Large intestine (tissue), 3 donors: ENCODE measurements at regions not wholly inside any gene's neighbourhood (a gene's known extent, or its start where the extent isn't known, plus 50 kb on each side); places are given as distances from the start of the nearest gene placed in this dataset.

Source experiments
- DNase-seq, 2 donors: peaks; one replicate each; pipeline versions ENCODE4 v3.0.0 to v3.0.0-alpha.2; 2013
- H3K27ac ChIP-seq: one replicate; pipeline ENCODE4 v1.5.1; 2013; ENCODE audit warnings: low read length
- H3K27me3 ChIP-seq: 2 replicates; pipeline ENCODE4 v1.6.1; 2013; ENCODE audit warnings: low read length; ENCODE audit not compliant: control insufficient read depth, insufficient read depth
- H3K36me3 ChIP-seq: 2 replicates; pipeline ENCODE4 v1.6.1; 2013; ENCODE audit warnings: low read length; ENCODE audit not compliant: control insufficient read depth, insufficient read depth
- H3K4me1 ChIP-seq: one replicate; pipeline ENCODE4 v1.6.1; 2013; ENCODE audit warnings: low read length; ENCODE audit not compliant: control insufficient read depth, insufficient read depth
- H3K4me3 ChIP-seq: one replicate; pipeline ENCODE4 v1.5.1; 2013; ENCODE audit warnings: low read length
- H3K9me3 ChIP-seq: one replicate; pipeline ENCODE4 v1.6.1; 2013; ENCODE audit warnings: mild to moderate bottlenecking, low read depth, low read length, moderate library complexity; ENCODE audit not compliant: control insufficient read depth
- WGBS: methylation state at CpG from one replicate; pipeline ENCODE4 v1.1.5; 2013; ENCODE audit warnings: low lambda C conversion rate; ENCODE audit not compliant: insufficient coverage; 5-methylcytosine and 5-hydroxymethylcytosine counted together

DNA sequence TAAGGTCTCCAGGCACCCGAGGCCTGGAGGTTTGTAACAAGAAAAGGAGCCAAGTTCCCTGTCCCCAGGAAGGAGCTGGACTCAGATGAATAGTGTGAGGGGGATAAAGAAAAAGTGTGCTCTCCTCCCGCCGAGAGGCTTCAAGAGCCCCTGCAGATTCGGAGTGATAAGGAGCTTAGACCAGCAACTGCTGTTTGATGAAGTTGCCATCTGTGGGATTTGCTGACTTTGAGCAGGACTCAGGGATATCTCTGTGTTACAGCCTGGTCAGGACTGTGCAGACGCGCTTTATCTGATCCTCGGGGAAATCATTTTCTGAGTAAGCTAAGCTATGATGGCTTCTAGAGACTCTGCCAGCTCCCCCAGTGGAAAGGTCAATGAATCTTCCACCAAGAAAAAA lies 1017.0 kb downstream of the TBC1D22A start:
- WGBS, result no CpG with 5 or more reads among the region's 7 CpGs
- no peak for DNase-seq
- H3K27ac ChIP-seq, result no peak overlapping the region
- H3K36me3 ChIP-seq, result no peaks in the 10 kb centered on the region
- H3K27me3 ChIP-seq, result no peaks in the 10 kb centered on the region
- no peak overlapping the region for H3K4me3 ChIP-seq
- peaks cover 6% of the 10 kb centered on the region for H3K9me3 ChIP-seq
- no peaks in the 10 kb centered on the region for H3K4me1 ChIP-seq

DNA sequence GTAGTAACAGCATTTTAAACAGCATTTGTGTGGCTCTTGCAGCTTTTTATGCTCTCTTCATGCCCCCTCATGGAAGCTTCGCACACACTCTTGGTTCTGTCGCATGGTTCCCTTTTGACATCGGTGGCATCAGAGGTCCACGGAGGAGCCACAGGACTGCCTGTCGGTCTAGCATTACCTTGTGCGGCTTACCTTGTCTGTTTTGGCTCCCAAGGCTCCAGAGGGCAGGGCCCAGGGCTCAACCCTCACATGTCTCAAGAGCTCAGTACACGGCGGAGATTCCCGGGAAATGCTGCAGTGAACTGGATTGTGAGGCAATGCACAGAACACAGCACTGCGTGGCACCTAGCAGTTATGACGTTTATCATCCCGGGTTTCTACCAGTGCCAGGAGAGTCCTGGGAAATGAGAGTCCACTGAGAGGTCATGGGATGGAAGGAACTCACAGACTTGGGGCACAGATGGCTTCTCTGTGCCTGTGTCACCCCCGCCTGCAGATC lies 1015.8 kb downstream of the TBC1D22A start:
- Histone ChIP-seq H3K27ac (no peak overlapping the region), H3K4me3 (no peak overlapping the region), H3K9me3 (no peaks in the 10 kb centered on the region), H3K4me1 (no peaks in the 10 kb centered on the region), H3K36me3 (no peaks in the 10 kb centered on the region), H3K27me3 (no peaks in the 10 kb centered on the region)
- DNase-seq, result no peak
- WGBS, result no CpG with 5 or more reads among the region's 13 CpGs

DNA sequence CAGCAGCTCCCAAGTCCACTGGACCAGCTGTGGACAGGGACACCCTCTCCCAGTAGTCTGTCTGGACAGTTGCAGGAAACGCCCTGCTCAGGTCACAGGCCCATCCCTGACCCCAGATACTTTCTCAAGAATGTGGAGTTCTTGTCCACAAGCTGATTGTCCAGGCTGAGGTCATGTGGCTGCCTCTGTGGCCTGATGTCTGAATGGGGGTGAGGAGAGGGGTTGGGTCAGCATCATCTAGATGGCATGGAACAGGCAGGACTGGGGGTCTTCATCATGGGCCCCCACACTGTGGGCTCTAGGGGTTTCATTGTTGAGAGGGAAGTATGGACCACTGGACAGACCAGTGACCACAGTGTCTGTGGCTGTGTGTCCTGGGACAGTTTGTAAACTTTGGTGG lies 1015.0 kb downstream of the TBC1D22A start:
- whole genome bisulfite sequencing, result no CpG with 5 or more reads among the region's 1 CpG
- Histone ChIP-seq H3K36me3 (no peaks in the 10 kb centered on the region), H3K9me3 (no peaks in the 10 kb centered on the region), H3K27me3 (no peaks in the 10 kb centered on the region), H3K4me1 (no peaks in the 10 kb centered on the region), H3K4me3 (no peak overlapping the region), H3K27ac (no peak overlapping the region)
- DNase-seq, result no peak

DNA sequence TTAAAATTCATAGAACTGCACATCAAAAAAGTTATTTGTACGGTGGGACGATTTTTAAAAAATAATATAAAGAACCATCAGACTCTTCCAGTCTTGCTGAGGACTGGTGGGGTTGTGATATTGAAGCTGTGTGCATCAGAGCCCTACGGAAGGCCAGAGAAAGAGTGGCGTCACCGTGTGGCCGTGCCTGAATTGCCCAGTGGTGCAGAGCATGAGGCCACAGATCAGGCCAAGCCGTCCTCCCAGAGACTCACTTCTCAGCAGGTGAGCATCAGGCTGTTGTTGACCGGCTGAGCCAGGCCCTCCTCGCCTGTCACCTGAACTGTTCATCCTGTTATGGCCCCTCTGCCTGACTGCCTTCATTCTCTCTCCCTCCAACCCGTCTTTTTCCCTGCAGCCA lies 1013.9 kb downstream of the TBC1D22A start:
- no peak for DNase-seq
- 88% methylated on average over 3 of the region's 10 CpGs for WGBS

DNA sequence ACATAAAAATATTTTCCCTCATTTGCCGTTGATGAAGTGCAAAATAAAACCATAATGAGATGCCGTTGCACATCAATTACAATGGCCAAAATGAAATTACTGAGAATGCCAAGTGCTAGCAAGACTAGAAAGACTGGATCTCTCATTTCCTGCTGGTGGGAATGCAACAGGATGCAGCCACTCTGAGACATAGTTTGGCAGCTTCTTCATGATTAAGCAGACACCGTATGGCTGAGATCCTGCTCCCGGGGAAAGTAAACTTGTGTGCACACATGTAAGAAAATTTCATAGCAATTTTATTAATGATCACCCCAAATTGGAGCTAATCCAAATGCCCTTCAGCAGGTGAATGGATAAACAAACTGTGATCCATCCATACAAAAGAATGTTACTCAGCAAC lies 1013.2 kb downstream of the TBC1D22A start:
- Histone ChIP-seq H3K9me3 (no peaks in the 10 kb centered on the region), H3K4me3 (no peak overlapping the region), H3K27ac (no peak overlapping the region), H3K27me3 (no peaks in the 10 kb centered on the region), H3K36me3 (no peaks in the 10 kb centered on the region), H3K4me1 (no peaks in the 10 kb centered on the region)
- WGBS, result 85% methylated on average over 2 of the region's 4 CpGs
- DNase-seq, result no peak

More for the DNA sequence above, 1013.9 kb downstream of the TBC1D22A start:
- Histone ChIP-seq H3K36me3 (no peaks in the 10 kb centered on the region), H3K9me3 (no peaks in the 10 kb centered on the region), H3K27me3 (no peaks in the 10 kb centered on the region), H3K4me1 (no peaks in the 10 kb centered on the region), H3K27ac (no peak overlapping the region), H3K4me3 (no peak overlapping the region)

DNA sequence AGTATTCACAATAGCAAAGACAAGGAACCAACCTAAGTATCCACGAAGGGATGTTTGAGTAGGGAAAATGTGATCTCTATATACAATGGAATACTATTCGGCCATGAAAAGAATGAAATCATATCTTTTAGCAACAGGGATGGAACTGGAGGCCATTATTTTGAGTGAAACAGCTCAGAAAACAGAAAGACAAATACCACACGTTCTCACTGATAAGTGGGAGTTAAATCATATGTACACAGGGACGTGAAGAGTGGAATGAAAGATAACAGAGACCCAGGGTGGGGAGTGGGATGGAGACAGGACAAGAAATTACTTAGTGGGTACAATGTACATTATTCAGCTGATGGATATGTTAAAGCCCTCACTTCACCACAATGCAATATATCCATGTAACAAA lies 1012.7 kb downstream of the TBC1D22A start:
- DNase-seq, result no peak
- Histone ChIP-seq H3K4me1 (no peaks in the 10 kb centered on the region), H3K27me3 (no peaks in the 10 kb centered on the region), H3K9me3 (no peaks in the 10 kb centered on the region), H3K4me3 (no peak overlapping the region), H3K27ac (no peak overlapping the region), H3K36me3 (no peaks in the 10 kb centered on the region)
- WGBS, result 63% methylated on average over 2 of the region's 4 CpGs

DNA sequence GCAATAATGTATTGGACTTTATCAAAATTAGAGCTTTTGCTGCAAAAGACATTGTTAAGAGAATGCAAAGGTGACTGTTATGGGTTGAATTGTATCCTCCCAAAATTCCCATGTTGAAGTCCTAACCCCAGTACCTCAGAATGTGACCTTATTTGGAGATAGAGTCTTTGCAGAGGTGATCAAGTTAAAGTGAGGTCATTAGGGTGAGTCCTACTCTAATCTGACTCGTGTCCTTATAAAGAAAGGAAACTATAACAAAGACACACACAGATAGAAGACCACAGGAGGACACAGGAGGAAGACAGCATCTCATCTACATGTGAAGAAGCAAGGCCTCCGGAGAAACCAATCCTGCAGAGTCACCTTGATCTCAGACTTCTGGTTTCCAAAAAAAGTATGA lies 1011.2 kb downstream of the TBC1D22A start:
- no peaks in the 10 kb centered on the region for H3K36me3 ChIP-seq
- H3K27me3 ChIP-seq, result no peaks in the 10 kb centered on the region
- no peaks in the 10 kb centered on the region for H3K9me3 ChIP-seq
- no CpG with 5 or more reads among the region's 2 CpGs for WGBS
- H3K27ac ChIP-seq, result no peak overlapping the region
- H3K4me1 ChIP-seq, result no peaks in the 10 kb centered on the region
- no peak overlapping the region for H3K4me3 ChIP-seq
- no peak for DNase-seq

DNA sequence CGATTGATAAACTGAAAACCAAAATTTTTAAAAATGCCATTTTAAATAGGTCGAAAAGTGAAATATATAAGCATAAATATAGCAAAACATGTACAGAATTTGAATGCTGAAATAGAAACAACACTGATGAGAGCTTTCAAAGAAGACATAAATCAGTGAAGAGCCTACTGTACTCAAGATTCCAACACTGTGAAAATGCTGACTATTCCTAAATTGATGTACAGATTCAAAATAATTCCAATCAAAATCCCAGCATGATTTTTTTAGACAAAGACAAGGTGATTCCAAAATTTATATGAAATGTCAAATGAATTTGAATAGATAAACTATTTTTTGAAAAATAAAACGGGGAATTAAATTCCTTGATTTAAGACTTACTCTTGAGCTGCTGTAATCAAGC lies 1010.4 kb downstream of the TBC1D22A start:
- no peaks in the 10 kb centered on the region for H3K9me3 ChIP-seq
- no peak overlapping the region for H3K4me3 ChIP-seq
- H3K27me3 ChIP-seq, result no peaks in the 10 kb centered on the region
- no peak for DNase-seq
- no peaks in the 10 kb centered on the region for H3K36me3 ChIP-seq
- H3K4me1 ChIP-seq, result no peaks in the 10 kb centered on the region
- H3K27ac ChIP-seq, result no peak overlapping the region
- 84% methylated on average over 3 of the region's 3 CpGs for WGBS

DNA sequence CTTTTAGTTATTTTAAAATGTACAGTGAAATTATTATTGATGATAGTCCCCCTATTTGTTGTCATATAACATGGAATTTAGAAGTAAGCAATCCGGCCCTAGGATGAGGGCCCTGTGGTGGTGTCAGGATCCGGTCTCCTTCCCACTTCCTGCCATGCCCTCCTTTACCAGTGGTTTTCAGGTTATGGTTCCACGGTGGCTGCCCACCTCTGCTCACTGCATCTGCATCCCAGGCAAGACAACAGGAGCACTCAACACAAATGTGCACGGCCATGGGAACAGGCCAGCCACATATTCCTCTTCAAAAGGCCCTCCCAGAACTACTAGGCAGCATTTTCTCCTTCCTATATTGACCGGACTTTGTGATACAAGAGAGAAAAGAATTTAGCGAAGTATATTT lies 1007.2 kb downstream of the TBC1D22A start:
- H3K4me3 ChIP-seq, result no peak overlapping the region
- H3K4me1 ChIP-seq, result no peaks in the 10 kb centered on the region
- H3K27ac ChIP-seq, result no peak overlapping the region
- WGBS, result no CpG with 5 or more reads among the region's 6 CpGs
- H3K36me3 ChIP-seq, result no peaks in the 10 kb centered on the region
- H3K9me3 ChIP-seq, result no peaks in the 10 kb centered on the region
- H3K27me3 ChIP-seq, result no peaks in the 10 kb centered on the region
- no peak for DNase-seq

DNA sequence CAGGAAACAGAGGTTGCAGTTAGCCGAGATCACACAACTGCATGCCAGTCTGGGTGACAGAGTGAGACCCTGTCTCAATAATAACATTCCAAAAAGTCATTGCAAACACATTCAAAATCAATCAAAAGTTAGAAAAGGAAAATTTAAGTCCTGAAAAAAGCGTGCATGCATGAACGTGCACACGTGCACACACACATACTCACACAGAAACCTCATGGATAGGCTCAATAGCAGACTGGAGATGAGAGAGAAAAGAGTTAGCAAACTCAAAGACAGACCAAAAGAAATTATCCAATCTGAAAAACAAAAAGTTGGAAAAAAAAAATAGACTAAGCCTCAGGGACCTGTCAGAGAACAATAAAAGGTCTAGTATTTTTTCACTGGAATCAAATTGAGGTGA lies 1005.6 kb downstream of the TBC1D22A start:
- H3K36me3 ChIP-seq, result no peaks in the 10 kb centered on the region
- no peaks in the 10 kb centered on the region for H3K4me1 ChIP-seq
- H3K27ac ChIP-seq, result no peak overlapping the region
- 90% methylated on average over 3 of the region's 4 CpGs for WGBS
- H3K9me3 ChIP-seq, result no peaks in the 10 kb centered on the region
- no peak overlapping the region for H3K4me3 ChIP-seq
- no peak for DNase-seq
- H3K27me3 ChIP-seq, result no peaks in the 10 kb centered on the region

DNA sequence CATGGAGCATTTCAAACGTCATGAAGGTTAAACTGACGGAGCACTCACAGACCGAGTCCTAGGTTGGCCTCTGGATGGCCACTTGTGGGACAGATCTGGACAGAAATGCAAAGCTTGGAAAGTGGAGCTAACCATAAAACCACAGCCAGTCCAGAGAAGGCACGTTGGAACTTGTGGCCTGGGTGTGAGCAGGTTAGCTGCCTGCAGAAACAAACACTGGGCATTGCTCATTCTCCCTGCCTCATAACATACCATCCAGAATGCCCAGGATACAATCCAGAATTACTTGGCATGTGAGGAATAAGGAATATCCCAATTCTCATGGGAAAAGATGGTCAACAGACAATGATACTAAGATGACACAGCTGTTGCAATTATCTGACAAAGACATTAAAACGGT lies 1005.0 kb downstream of the TBC1D22A start:
- no peaks in the 10 kb centered on the region for H3K36me3 ChIP-seq
- H3K9me3 ChIP-seq, result no peaks in the 10 kb centered on the region
- H3K27me3 ChIP-seq, result no peaks in the 10 kb centered on the region
- DNase-seq, result no peak
- no peaks in the 10 kb centered on the region for H3K4me1 ChIP-seq
- no CpG with 5 or more reads among the region's 5 CpGs for WGBS
- no peak overlapping the region for H3K4me3 ChIP-seq
- no peak overlapping the region for H3K27ac ChIP-seq
